Astrocyte (in vitro differentiated cells and primary cell): ENCODE measurements at regions not wholly inside any gene's neighbourhood (a gene's known extent, or its start where the extent isn't known, plus 50 kb on each side); places are given as distances from the start of the nearest gene placed in this dataset.

ENCODE experiments used
- DNase-seq: peaks from one replicate; pipeline ENCODE4 v3.0.0-alpha.2; 2010; ENCODE audit warnings: low read depth
- FAIRE-seq: peaks from 2 replicates; lab custom pipeline; 2011; peaks lifted over from hg19 to GRCh38; lab: Jason Lieb, UNC
- H2AFZ ChIP-seq: 2 replicates; pipeline ENCODE4 v1.6.0; 2012; ENCODE audit warnings: low read depth, low read length, inconsistent platforms
- H3K27ac ChIP-seq: 2 replicates; pipeline ENCODE4 v1.5.1; 2011; ENCODE audit warnings: low read depth, low read length, inconsistent platforms
- H3K27me3 ChIP-seq: 2 replicates; pipeline ENCODE4 v1.6.0; 2011; ENCODE audit warnings: low read length, inconsistent platforms; ENCODE audit not compliant: insufficient read depth
- H3K36me3 ChIP-seq: 2 replicates; pipeline ENCODE4 v1.5.1; 2011; ENCODE audit warnings: low read length, inconsistent platforms; ENCODE audit not compliant: insufficient read depth
- H3K4me1 ChIP-seq: 2 replicates; pipeline ENCODE4 v1.5.1; 2011; ENCODE audit warnings: low read length, inconsistent platforms; ENCODE audit not compliant: insufficient read depth
- H3K4me2 ChIP-seq: 2 replicates; pipeline ENCODE4 v1.6.0; 2012; ENCODE audit warnings: low read length, inconsistent platforms
- H3K4me3 ChIP-seq: 2 replicates; pipeline ENCODE4 v1.5.1; 2011; ENCODE audit warnings: low read depth, mild to moderate bottlenecking, low read length, inconsistent platforms; ENCODE audit not compliant: insufficient read depth
- H3K79me2 ChIP-seq: 2 replicates; pipeline ENCODE4 v1.6.0; 2012; ENCODE audit warnings: mild to moderate bottlenecking, low read length, inconsistent platforms; ENCODE audit not compliant: insufficient read depth
- H3K9ac ChIP-seq: 2 replicates; pipeline ENCODE4 v1.6.0; 2012; ENCODE audit warnings: mild to moderate bottlenecking, low read length, inconsistent platforms
- H3K9me3 ChIP-seq: 2 replicates; pipeline ENCODE4 v1.5.1; 2012; ENCODE audit warnings: low read depth, mild to moderate bottlenecking, low read length, inconsistent platforms; ENCODE audit not compliant: insufficient read depth
- H4K20me1 ChIP-seq: 2 replicates; pipeline ENCODE4 v1.6.0; 2012; ENCODE audit warnings: low read length, inconsistent platforms; ENCODE audit not compliant: insufficient read depth
- H3K27ac Mint-ChIP-seq: one replicate; pipeline ENCODE4 v1.8.0; 2021; ENCODE audit warnings: mild to moderate bottlenecking, mixed read lengths; ENCODE audit not compliant: unreplicated experiment
- H3K27me3 Mint-ChIP-seq: one replicate; pipeline ENCODE4 v1.8.0; 2021; ENCODE audit warnings: low read depth, mixed read lengths; ENCODE audit not compliant: unreplicated experiment
- H3K36me3 Mint-ChIP-seq: one replicate; pipeline ENCODE4 v1.8.0; 2021; ENCODE audit warnings: low read depth, mixed read lengths; ENCODE audit not compliant: unreplicated experiment
- H3K4me1 Mint-ChIP-seq: one replicate; pipeline ENCODE4 v1.8.0; 2021; ENCODE audit warnings: low read depth, mixed read lengths; ENCODE audit not compliant: unreplicated experiment
- H3K4me3 Mint-ChIP-seq: one replicate; pipeline ENCODE4 v1.8.0; 2021; ENCODE audit warnings: mild to moderate bottlenecking, moderate library complexity, mixed read lengths; ENCODE audit not compliant: unreplicated experiment
- H3K9me3 Mint-ChIP-seq: one replicate; pipeline ENCODE4 v1.8.0; 2021; ENCODE audit warnings: mild to moderate bottlenecking, mixed read lengths; ENCODE audit not compliant: unreplicated experiment
- CTCF ChIP-seq: IDR thresholded peaks from 2 replicates; pipeline ENCODE4 v1.5.1; 2011; ENCODE audit warnings: low read depth, mild to moderate bottlenecking, inconsistent platforms, low read length, moderate library complexity; ENCODE audit not compliant: insufficient read depth
- EZH2 ChIP-seq: IDR thresholded peaks from 2 replicates; pipeline ENCODE4 v1.6.1; 2012; ENCODE audit warnings: mild to moderate bottlenecking, low read length, inconsistent platforms; ENCODE audit not compliant: insufficient read depth

DNA sequence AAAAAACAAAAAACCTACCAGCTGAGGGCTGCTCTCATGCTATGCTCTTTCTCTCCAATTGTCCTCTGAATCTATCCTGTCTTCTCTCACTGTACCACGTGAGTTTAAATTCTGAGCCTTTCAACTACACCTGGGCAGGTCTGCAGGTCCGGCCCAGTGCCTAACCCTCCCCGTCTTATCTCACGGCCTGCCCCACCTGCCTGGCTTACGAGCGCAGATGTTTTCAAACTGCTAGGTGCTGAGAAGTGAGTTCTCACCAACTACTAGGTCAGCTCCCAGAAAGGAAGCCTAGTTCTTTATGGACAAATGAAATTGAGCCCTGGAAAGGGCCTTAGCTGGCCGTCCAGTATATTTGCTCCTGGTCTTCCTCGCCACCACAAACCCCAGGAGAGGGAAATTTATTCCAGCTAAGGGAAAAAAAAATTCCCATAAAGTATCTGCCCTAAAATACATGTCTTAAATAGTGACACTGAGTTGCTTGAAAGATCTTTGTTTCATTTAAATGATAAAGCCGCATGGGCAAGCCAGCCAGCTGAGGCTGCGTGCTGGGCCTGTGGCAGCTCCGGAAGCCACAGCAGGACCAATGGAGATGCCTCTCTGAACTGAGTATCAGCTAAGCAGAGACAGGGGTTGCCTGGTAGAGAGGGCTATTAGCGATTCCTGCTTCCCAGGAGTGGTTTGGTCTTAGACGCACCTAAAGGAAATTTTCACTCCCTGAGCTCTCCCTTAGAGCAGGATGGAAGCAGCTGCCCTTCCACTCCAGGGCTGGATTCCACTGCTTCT, 92.5 kb upstream of the NCK2 start:
- Histone ChIP-seq H4K20me1 (no peaks in the 10 kb centered on the region), H3K79me2 (no peaks in the 10 kb centered on the region), H3K9ac (no peak overlapping the region), H3K4me1 (no peaks in the 10 kb centered on the region), H3K9me3 (no peaks in the 10 kb centered on the region), H2AFZ (no peak overlapping the region), H3K27me3 (peaks cover 2% of the 10 kb centered on the region), H3K36me3 (no peaks in the 10 kb centered on the region), H3K4me3 (no peak overlapping the region), H3K4me2 (no peak overlapping the region), H3K27ac (no peak overlapping the region)
- Mint-ChIP-seq H3K27me3 (peaks cover 10% of the 10 kb centered on the region), H3K4me1 (no peaks in the 10 kb centered on the region), H3K4me3 (no peak overlapping the region), H3K9me3 (peaks cover 1% of the 10 kb centered on the region), H3K27ac (no peak overlapping the region), H3K36me3 (no peaks in the 10 kb centered on the region)
- TF ChIP-seq CTCF (no peak), EZH2 (no peak)
- FAIRE-seq: no peak
- no peak for DNase-seq

DNA sequence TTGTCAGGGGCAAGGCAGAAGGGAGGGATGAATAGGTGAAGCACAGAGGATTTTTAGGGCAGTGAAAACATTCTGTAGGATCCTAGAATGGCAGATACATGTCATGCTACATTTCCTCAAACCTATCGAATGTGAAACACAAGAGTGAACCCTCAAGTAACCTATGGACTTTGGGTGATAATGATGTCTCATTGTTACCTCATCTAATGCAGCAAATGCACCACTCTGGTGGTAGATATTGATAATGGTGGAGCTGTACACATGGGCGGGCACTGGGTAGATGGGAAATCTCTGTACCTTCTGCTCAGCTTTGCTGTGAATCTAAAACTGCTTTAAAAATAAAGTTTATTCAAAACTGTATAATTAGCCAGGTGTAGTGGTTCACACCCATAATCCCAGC, 95.2 kb upstream of the NCK2 start:
- Histone ChIP-seq H4K20me1 (no peaks in the 10 kb centered on the region), H3K36me3 (no peaks in the 10 kb centered on the region), H3K4me2 (no peak overlapping the region), H2AFZ (no peak overlapping the region), H3K79me2 (no peaks in the 10 kb centered on the region), H3K27me3 (peaks cover 15% of the 10 kb centered on the region), H3K9me3 (no peaks in the 10 kb centered on the region), H3K27ac (no peak overlapping the region), H3K9ac (no peak overlapping the region), H3K4me3 (no peak overlapping the region), H3K4me1 (no peaks in the 10 kb centered on the region)
- Mint-ChIP-seq H3K27me3 (peaks cover 18% of the 10 kb centered on the region), H3K36me3 (no peaks in the 10 kb centered on the region), H3K4me3 (no peak overlapping the region), H3K9me3 (peaks cover 1% of the 10 kb centered on the region), H3K4me1 (no peaks in the 10 kb centered on the region), H3K27ac (no peak overlapping the region)
- no peak for TF ChIP-seq CTCF
- no peak for TF ChIP-seq EZH2
- no peak for DNase-seq
- no peak for FAIRE-seq

DNA sequence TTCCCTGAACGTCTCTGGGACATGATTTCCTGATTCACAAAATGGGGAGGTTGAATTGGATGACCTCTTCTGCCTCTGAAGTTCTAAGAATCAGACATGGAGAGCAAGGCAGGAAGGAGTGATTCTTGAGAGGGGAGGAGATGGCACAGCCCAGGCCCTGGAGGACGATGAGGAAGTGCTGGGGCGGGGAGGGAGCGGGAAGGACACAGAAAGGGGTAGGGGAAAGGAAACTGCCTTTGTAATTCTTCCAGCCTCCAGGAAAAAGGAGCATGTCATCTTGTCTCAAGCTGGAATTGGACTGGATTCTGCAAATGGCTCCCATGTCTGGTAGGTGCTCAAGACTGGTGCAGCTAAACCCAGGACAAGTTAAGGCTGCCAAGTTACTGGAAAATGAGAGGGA, 97.0 kb upstream of the NCK2 start:
- Histone ChIP-seq H2AFZ (no peak overlapping the region), H3K4me2 (no peak overlapping the region), H3K36me3 (no peaks in the 10 kb centered on the region), H3K27ac (no peak overlapping the region), H3K79me2 (no peaks in the 10 kb centered on the region), H4K20me1 (no peaks in the 10 kb centered on the region), H3K4me3 (no peak overlapping the region), H3K27me3 (peaks cover 22% of the 10 kb centered on the region), H3K9ac (no peak overlapping the region), H3K4me1 (peaks cover 7% of the 10 kb centered on the region), H3K9me3 (no peaks in the 10 kb centered on the region)
- no peak overlapping the region for H3K4me3 Mint-ChIP-seq
- H3K9me3 Mint-ChIP-seq: peaks cover 1% of the 10 kb centered on the region
- DNase-seq: no peak
- no peak for TF ChIP-seq EZH2
- no peak for TF ChIP-seq CTCF
- no peak overlapping the region for H3K27ac Mint-ChIP-seq
- peaks cover 18% of the 10 kb centered on the region for H3K27me3 Mint-ChIP-seq
- H3K4me1 Mint-ChIP-seq: peaks cover 7% of the 10 kb centered on the region
- no peaks in the 10 kb centered on the region for H3K36me3 Mint-ChIP-seq
- no peak for FAIRE-seq
